Testis (tissue), 2 donors: ENCODE measurements at regions not wholly inside any gene's neighbourhood (a gene's known extent, or its start where the extent isn't known, plus 50 kb on each side); places are given as distances from the start of the nearest gene placed in this dataset.

Experiments
- DNase-seq: peaks from one replicate; pipeline ENCODE4 v3.0.0-alpha.2; 2019
- H3K27ac ChIP-seq, 2 donors: fragments of 200-600 bp; sonication (generic); one replicate each; pipeline ENCODE4 v1.5.1; 2019
- H3K27me3 ChIP-seq: fragments of 200-600 bp; sonication (generic); one replicate; pipeline ENCODE4 v1.5.1; 2019
- H3K36me3 ChIP-seq: fragments of 200-600 bp; sonication (generic); one replicate; pipeline ENCODE4 v1.5.1; 2017; ENCODE audit warnings: low read depth; ENCODE audit errors: missing control alignments
- H3K4me1 ChIP-seq: fragments of 200-600 bp; sonication (generic); one replicate; pipeline ENCODE4 v1.5.1; 2019
- H3K4me3 ChIP-seq, 2 donors: fragments of 200-600 bp; sonication (generic); one replicate each; pipeline ENCODE4 v1.5.1; 2017 to 2019
- H3K9me3 ChIP-seq: fragments of 200-600 bp; sonication (generic); one replicate; pipeline ENCODE4 v1.5.1; 2017
- POLR2A ChIP-seq: fragments of 450-650 bp; IDR thresholded peaks from one replicate; pipeline ENCODE4 v1.6.1; 2017; ENCODE audit warnings: antibody characterized with exemption, mild to moderate bottlenecking, moderate library complexity
- WGBS, 2 donors: methylation state at CpG; one replicate each; pipeline ENCODE4 v1.1.5; 2018; 5-methylcytosine and 5-hydroxymethylcytosine counted together
- intact Hi-C: fragments of 100-400 bp; cut with DNase I; formaldehyde crosslinking; loops from one replicate; pipeline ENCODE4 v1.15.1; 2023; ENCODE audit warnings: low total_unique reads
- TF ChIP-seq, protein P1 (sequence below), 3 experiments: fragments of 450-650 bp in 2 of 3; fragments of 200-600 bp in 1 of 3; sonication (generic) in 1 of 3; IDR thresholded peaks; one replicate each; pipeline ENCODE4 v1.5.1; 2016 to 2019; ENCODE audit warnings: antibody characterized with exemption in 3 of 3, mild to moderate bottlenecking in 2 of 3, moderate library complexity in 1 of 3

DNA sequence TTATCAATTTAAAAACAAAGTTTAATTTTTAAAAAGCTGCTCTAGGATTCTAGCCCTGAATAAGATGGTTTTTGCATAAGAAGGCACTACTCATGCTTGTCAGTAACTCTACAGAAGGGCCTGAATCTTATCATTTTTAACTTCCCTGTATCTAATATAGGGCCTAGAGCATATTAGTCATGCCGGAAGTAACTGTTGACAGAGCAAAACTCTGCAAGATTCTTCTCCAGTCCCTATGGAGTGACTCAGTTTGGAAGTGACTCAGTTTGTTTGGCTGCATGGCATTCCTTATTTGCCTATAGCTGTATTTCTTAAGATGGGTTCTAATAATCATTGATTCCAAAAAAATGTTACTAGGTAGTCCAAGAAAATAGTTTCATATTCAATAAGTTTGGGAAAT, 431.8 kb upstream of the HTR2C start:
- intact Hi-C loops: no loop called here
- 82 to 90% methylated on average over 1 of the region's 1 CpG for WGBS, 2 donors
- Histone ChIP-seq H3K4me3 (no peak overlapping the region), H3K9me3 (no peaks in the 10 kb centered on the region), H3K27ac (no peak overlapping the region), H3K36me3 (no peaks in the 10 kb centered on the region), H3K4me1 (no peaks in the 10 kb centered on the region), H3K27me3 (no peaks in the 10 kb centered on the region)
- DNase-seq: no peak
- TF ChIP-seq POLR2A: no peak
- TF ChIP-seq, protein P1, sequence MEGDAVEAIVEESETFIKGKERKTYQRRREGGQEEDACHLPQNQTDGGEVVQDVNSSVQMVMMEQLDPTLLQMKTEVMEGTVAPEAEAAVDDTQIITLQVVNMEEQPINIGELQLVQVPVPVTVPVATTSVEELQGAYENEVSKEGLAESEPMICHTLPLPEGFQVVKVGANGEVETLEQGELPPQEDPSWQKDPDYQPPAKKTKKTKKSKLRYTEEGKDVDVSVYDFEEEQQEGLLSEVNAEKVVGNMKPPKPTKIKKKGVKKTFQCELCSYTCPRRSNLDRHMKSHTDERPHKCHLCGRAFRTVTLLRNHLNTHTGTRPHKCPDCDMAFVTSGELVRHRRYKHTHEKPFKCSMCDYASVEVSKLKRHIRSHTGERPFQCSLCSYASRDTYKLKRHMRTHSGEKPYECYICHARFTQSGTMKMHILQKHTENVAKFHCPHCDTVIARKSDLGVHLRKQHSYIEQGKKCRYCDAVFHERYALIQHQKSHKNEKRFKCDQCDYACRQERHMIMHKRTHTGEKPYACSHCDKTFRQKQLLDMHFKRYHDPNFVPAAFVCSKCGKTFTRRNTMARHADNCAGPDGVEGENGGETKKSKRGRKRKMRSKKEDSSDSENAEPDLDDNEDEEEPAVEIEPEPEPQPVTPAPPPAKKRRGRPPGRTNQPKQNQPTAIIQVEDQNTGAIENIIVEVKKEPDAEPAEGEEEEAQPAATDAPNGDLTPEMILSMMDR (IDR thresholded peaks at IDR 0.05): no peak

DNA sequence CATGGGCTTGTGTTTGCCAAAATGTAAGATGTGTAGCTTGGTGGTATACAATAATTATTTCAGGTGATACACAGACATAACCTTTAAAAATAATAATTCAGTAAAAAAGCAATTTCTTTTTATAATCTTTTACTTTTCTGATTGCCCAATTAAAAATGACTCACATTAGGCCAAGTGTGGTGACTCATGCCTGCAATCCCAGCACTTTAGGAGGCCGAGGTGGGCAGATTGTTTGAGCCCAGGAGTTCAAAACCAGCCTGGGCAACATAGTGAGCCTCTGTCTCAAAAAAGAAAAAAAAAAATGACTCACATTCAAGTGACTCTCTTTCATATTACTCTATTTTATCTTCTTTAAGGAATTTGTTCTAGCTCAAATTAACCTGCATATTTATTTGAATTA, 449.4 kb upstream of the HTR2C start:
- no peak for DNase-seq

DNA sequence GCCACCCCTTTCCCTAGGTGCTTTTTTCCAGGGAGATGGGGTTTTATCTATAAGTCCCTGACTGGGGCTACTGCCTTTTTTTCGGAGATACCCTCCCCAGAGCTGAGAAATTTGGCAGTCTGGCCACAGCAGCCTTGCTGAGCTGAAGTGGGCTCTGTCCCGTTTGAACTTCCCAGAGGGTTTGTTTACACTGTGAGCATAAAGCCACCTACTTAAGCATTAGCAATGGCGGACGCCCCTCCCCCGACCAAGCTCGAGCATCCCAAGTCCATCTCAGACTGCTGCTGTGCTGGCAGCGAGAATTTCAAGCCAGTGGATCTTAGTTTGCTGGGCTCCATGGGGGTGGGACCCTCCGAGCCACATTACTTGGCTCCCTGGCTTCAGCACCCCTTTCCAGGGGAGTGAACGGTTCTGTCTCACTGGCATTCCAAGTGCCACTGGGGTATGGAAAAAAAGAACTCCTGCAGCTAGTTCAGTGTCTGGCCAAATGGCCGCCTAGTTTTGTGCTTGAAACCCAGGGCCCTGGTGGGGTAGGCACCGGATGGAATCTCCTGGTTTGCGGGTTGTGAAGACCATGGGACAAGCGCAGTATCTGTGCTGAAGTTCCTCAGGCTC, 456.4 kb upstream of the HTR2C start:
- no peaks in the 10 kb centered on the region for H3K27me3 ChIP-seq
- H3K27ac ChIP-seq: no peak overlapping the region
- H3K4me1 ChIP-seq: no peaks in the 10 kb centered on the region
- no peak for DNase-seq
- H3K9me3 ChIP-seq: no peaks in the 10 kb centered on the region
- intact Hi-C loops: no loop called here
- TF ChIP-seq, protein P1 (IDR thresholded peaks at IDR 0.05): no peak
- TF ChIP-seq POLR2A: no peak
- WGBS, 2 donors: 57 to 83% methylated on average over 1 to 11 of the region's 13 CpGs
- no peaks in the 10 kb centered on the region for H3K36me3 ChIP-seq
- H3K4me3 ChIP-seq: no peak overlapping the region

More for the DNA sequence above, 449.4 kb upstream of the HTR2C start:
- Histone ChIP-seq H3K27ac (no peak overlapping the region), H3K36me3 (no peaks in the 10 kb centered on the region), H3K27me3 (no peaks in the 10 kb centered on the region), H3K9me3 (no peaks in the 10 kb centered on the region), H3K4me3 (no peak overlapping the region), H3K4me1 (no peaks in the 10 kb centered on the region)
- no peak for TF ChIP-seq POLR2A
- TF ChIP-seq, protein P1 (IDR thresholded peaks at IDR 0.05): no peak
- intact Hi-C loops: no loop called here
- WGBS, 2 donors: 71 to 79% methylated on average over 1 of the region's 1 CpG

- no peak for TF ChIP-seq POLR2A
- TF ChIP-seq, protein P1 (IDR thresholded peaks at IDR 0.05): no peak
- 64 to 80% methylated on average over 2 to 3 of the region's 5 CpGs for WGBS, 2 donors
- H3K27ac ChIP-seq: no peak overlapping the region
- intact Hi-C loops: no loop called here
- no peaks in the 10 kb centered on the region for H3K4me1 ChIP-seq
- H3K36me3 ChIP-seq: no peaks in the 10 kb centered on the region
- H3K27me3 ChIP-seq: no peaks in the 10 kb centered on the region
- DNase-seq: no peak
- H3K9me3 ChIP-seq: no peaks in the 10 kb centered on the region
- H3K4me3 ChIP-seq: no peak overlapping the region
Observed at GRCh38 chrX:114127005-114127404, 456.9 kb upstream of the HTR2C start.

GRCh38 chrX:114101081-114101480, 482.8 kb upstream of the HTR2C start:
- TF ChIP-seq POLR2A: no peak
- TF ChIP-seq, protein P1 (IDR thresholded peaks at IDR 0.05): no peak
- no peaks in the 10 kb centered on the region for H3K36me3 ChIP-seq
- intact Hi-C loops: no loop called here
- no peak overlapping the region for H3K4me3 ChIP-seq
- H3K27me3 ChIP-seq: no peaks in the 10 kb centered on the region
- WGBS, 2 donors: 83 to 98% methylated on average over 3 of the region's 3 CpGs
- H3K4me1 ChIP-seq: no peaks in the 10 kb centered on the region
- no peak for DNase-seq
- H3K9me3 ChIP-seq: no peaks in the 10 kb centered on the region
- H3K27ac ChIP-seq: no peak overlapping the region
